ENCODE measurements at regions not wholly inside any gene's neighbourhood (a gene's known extent, or its start where the extent isn't known, plus 50 kb on each side); places are given as distances from the start of the nearest gene placed in this dataset.

DNA sequence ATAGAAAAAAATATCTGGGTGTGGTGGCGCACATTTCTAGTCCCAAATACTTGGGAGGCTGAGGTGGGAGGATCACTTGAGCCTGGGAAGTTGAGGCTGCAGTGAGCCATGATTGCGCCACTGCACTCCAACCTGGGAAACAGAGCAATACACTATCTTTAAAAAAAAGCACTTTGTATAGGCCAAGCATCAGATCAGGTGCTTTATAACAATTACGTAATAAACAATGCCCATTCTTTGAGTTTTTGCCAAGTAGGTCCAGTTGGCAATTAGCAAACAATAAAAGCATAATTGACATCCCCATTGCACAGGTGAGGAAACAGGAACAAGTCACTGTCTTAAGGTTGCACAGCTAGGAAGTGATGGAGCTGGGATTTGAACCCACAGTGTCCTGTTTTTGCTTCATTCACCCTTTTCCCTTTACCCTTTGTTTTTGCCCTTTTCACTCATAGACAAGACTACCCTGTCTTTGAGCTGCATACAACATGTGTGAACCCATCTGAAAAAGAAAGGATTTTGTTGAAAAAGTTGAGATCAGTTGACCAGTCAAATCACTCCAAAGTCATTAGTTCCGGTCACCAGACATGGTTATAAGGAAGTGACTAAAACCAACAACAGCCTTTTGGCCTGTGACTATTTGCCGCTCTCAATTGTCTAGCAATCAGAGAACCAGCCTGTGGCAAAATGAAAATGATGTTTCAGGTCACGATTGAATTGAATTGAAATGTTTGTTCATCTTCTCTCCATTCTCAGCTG, 303.6 kb downstream of the TFAP2C start:
- no peak for DNase-seq

GRCh38 chr20:56933331-56933698, 304.2 kb downstream of the TFAP2C start:
- DNase-seq: no peak

GRCh38 chr20:56934888-56935287, 305.8 kb downstream of the TFAP2C start:
- DNase-seq: no peak

- peak in 1 of 2 experiments; percentile 8 for DNase-seq
Observed at GRCh38 chr20:56940466-56940865, 311.4 kb downstream of the TFAP2C start.

DNA sequence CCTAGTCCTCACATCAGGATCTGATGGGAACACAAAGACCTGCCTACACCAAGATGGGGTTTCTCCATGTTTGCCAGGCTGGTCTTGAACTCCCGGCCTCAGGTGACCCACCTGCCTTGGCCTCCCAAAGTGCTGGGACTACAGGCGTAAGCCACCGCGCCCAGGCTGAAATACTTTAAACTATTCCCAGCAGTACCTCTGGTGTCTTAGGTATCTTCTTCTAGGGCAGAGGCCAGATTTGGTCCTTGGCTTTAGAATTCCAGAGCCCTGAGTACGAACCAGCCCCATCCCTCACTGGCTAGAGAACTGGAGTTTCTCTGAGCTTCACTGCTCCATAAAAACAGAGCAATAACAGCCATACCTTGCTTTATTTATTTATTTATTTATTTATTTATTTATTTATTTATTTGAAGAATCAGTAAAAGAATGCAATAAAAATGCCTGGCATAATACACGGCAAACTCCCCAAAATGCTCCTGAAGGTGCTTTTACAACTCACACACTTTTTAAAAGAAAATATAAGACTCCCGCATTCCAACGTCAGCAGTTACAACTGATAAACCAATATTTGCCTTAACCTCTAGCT, 312.1 kb downstream of the TFAP2C start:
- no peak for DNase-seq

GRCh38 chr20:56943946-56944945, 315.1 kb downstream of the TFAP2C start:
- DNase-seq: no peak

DNA sequence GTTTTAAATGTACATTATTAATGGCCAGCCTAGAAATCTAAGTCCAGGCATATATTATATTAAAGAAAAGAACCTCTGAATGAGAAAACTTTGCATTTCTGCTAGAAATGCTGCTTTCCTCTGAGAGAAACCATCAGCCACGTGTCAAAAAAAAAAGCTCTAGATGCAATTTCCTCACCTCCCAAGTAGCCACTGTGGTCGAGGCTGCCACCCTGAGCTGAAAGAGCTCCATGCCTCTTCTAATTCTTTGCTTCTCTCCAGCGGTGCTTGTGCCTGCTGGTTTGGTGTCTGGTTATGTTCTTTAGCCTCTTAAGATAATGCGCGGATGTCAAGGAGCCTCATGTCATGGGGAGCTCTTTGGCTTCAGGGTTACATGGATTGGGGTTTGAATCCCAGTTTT, 316.0 kb downstream of the TFAP2C start:
- DNase-seq: peak in 1 of 2 experiments; percentile 17

GRCh38 chr20:56945901-56946300, 316.8 kb downstream of the TFAP2C start:
- no peak for DNase-seq

DNA sequence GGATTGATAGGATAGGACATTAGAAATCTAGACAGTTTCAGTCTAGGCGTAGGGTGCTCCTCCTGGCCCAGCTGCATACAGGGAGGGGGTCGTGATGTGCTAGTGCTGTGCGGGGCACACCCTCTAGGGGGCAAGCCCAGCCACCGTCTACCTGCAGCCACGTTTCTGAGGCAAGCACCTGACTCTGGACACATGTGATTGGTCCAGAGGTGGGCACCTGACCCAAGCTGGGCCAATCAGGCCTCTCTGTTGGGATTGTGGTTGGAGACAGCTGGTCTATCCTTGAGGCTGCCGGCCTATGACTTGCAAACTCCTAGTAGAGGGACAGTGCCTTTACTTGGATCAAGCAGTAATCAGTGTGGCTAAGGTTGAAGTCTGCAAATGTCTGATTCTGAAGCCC, 317.1 kb downstream of the BMP7 start:
- DNase-seq: peak; percentile 21 to 32

- no peak for DNase-seq
Observed at GRCh38 chr20:56952258-56953047, 314.0 kb downstream of the BMP7 start.

GRCh38 chr20:56953048-56953586, 313.3 kb downstream of the BMP7 start:
- DNase-seq: peak in 1 of 2 experiments; percentile 57

DNA sequence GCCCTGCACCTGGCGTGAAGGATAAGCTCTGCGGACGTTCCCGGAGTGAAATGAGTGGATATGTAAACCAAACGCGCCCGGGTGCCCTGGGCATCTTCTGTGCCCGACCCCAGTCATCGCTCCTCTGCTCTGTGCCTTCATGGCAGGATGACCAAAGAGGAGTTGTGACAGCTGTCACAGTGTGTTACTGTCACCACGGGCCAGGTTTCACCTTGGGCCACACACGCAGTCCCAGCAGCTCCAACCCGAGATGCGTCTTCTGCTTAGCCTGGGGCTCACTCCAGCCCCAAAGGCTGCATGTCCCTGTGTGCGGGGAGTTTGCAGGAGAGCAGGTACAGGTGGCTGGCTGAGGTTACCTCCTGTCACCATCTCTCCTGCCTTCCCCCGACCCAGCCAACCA, 311.6 kb downstream of the BMP7 start:
- DNase-seq: no peak

DNA sequence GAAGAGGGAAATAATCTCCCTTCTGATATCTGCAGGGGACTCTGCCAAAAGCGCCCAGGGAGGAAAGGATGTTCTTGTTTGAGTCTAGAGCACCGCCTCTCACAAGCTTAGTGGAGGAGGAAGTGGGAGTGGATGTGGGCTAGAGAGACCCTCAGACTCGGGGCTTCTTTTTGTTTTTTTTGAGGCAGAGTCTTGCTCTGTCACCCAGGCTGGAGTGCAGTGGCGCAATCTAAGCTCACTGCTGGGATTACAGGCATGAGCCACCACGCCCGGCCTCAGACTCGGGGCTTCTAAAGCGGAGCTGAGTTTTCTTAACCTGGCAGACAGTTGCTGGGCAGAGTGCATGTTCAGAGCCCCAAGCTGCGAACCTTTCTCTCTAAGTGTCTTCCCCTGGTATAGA, 310.8 kb downstream of the BMP7 start:
- peak in 1 of 2 experiments; percentile 61 for DNase-seq

DNA sequence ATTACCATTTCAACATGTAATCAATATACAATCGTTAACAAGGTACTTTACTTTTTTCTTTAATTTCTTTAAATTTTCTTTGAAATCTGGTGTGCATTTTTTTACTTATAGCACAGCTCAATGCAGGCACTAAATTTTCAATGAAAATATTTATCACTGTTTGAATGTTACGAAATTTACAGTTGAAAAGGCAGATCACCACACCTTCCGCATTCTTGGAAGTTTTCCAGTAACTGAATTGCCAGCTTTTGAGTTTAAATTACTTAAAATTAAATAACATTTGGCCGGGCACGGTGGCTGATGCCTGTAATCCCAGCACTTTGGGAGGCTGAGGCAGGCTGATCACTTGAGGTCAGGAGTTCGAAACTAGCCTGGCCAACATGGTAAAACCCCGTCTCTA, 309.9 kb downstream of the BMP7 start:
- DNase-seq: no peak

GRCh38 chr20:56957737-56958553, 308.5 kb downstream of the BMP7 start:
- peak; percentile 93 to 97 for DNase-seq

- DNase-seq: no peak
Observed at GRCh38 chr20:56964901-56965300, 301.5 kb downstream of the BMP7 start.

- DNase-seq: no peak
Observed at GRCh38 chr20:56967916-56968315, 298.5 kb downstream of the BMP7 start.

GRCh38 chr20:56968376-56969048, 297.9 kb downstream of the BMP7 start:
- no peak for DNase-seq

- DNase-seq: peak; percentile 70 to 76
Observed at GRCh38 chr20:56974499-56975250, 291.8 kb downstream of the BMP7 start.

- DNase-seq: no peak
Observed at GRCh38 chr20:56975838-56976237, 290.6 kb downstream of the BMP7 start.

Data from NCI-H524 (cell line).